ENCODE measurements at regions not wholly inside any gene's neighbourhood (a gene's known extent, or its start where the extent isn't known, plus 50 kb on each side); places are given as distances from the start of the nearest gene placed in this dataset.

DNA sequence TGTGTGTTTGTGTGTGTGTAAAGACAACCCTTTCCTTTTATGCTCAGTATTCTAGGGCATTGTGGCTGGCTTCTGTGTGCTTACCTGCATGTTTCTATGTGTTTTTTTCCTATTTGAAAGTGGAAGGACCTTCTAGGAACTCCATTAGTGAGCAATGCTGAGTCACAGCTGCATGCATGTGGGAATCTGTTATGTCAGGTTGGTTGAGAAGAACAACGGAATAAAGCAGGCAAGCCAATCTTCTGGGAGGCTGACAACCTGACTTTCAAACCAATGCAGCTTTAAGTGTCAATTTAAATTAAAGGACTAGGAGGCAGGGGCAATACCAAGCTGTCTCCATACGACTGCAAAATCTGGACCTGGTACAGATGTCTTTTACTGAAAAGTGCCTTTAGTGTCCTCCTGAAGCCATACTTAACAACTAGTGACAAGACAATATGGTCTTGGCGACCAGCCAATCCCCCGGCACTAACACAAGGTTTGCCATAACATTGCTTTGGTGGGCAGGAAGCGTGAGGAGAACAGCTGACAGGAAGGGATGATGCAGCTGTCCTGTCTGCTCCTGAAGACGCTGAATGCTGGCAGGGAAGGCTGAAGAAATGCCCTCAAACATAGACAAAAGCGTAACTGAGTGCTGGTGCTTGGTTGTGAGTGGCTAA lies 514.7 kb upstream of the CDH7 start:
- no peak overlapping the region for H3K4me3 Mint-ChIP-seq
- no peaks in the 10 kb centered on the region for H3K79me2 ChIP-seq (ENCODE audit: insufficient read depth, low read length)
- no peak overlapping the region for H2BK12ac ChIP-seq (ENCODE audit: insufficient read length, low read depth, low read length)
- no peak for DNase-seq
- peaks cover 0 to 3% of the 10 kb centered on the region in 2 experiments; a peak in 2 of 4 replicates for H3K4me1 Mint-ChIP-seq
- H2AFZ ChIP-seq (ENCODE audit: low read length): no peak overlapping the region
- H3K79me1 ChIP-seq (ENCODE audit: insufficient read depth, low read depth, low read length, poor library complexity, severe bottlenecking): no peaks in the 10 kb centered on the region
- no peak overlapping the region for H2BK120ac ChIP-seq (ENCODE audit: low read depth, low read length, poor library complexity, severe bottlenecking)
- peaks cover 0 to 3% of the 10 kb centered on the region in 2 experiments; a peak in 1 of 5 replicates for H3K9me3 Mint-ChIP-seq
- H3K4me2 ChIP-seq (ENCODE audit: insufficient read depth, insufficient read length, low read length): no peak overlapping the region
- no peak overlapping the region for H3K9ac ChIP-seq (ENCODE audit: extremely low read depth, insufficient read length, low read length)
- no peak overlapping the region for H3K56ac ChIP-seq (ENCODE audit: insufficient read length, low read depth, low read length)
- TF ChIP-seq, protein P1, sequence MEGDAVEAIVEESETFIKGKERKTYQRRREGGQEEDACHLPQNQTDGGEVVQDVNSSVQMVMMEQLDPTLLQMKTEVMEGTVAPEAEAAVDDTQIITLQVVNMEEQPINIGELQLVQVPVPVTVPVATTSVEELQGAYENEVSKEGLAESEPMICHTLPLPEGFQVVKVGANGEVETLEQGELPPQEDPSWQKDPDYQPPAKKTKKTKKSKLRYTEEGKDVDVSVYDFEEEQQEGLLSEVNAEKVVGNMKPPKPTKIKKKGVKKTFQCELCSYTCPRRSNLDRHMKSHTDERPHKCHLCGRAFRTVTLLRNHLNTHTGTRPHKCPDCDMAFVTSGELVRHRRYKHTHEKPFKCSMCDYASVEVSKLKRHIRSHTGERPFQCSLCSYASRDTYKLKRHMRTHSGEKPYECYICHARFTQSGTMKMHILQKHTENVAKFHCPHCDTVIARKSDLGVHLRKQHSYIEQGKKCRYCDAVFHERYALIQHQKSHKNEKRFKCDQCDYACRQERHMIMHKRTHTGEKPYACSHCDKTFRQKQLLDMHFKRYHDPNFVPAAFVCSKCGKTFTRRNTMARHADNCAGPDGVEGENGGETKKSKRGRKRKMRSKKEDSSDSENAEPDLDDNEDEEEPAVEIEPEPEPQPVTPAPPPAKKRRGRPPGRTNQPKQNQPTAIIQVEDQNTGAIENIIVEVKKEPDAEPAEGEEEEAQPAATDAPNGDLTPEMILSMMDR (conservative IDR thresholded peaks at IDR 0.05): no peak
- H3K27ac Mint-ChIP-seq: no peak overlapping the region; a peak in 1 of 7 replicates
- H3K9me3 ChIP-seq (ENCODE audit: control insufficient read depth, low read depth, low read length): no peaks in the 10 kb centered on the region
- no peak overlapping the region for H3K14ac ChIP-seq (ENCODE audit: insufficient read depth, low read length)
- H4K20me1 ChIP-seq (ENCODE audit: control insufficient read depth, insufficient read depth, insufficient read length): no peaks in the 10 kb centered on the region
- no peak overlapping the region for H3K18ac ChIP-seq (ENCODE audit: insufficient read length, low read depth, low read length)
- no peak overlapping the region for H3K4ac ChIP-seq (ENCODE audit: low read depth, low read length)
- H3T11ph ChIP-seq (ENCODE audit: low read length): no peak overlapping the region
- no peak overlapping the region for H4K91ac ChIP-seq (ENCODE audit: insufficient read length, low read depth, low read length)
- H2AK5ac ChIP-seq (ENCODE audit: insufficient read length, low read length): no peak overlapping the region
- H3K27me3 ChIP-seq (ENCODE audit: insufficient read depth, low read length): no peaks in the 10 kb centered on the region
- H3K27ac ChIP-seq (ENCODE audit: insufficient read length, low read depth, low read length): no peak overlapping the region
- no peak overlapping the region for H2BK5ac ChIP-seq (ENCODE audit: insufficient read length, low read length)
- H4K8ac ChIP-seq (replicated peaks; ENCODE audit: insufficient read length, low read depth, low read length): no peak overlapping the region
- no peak overlapping the region for H3K23ac ChIP-seq (ENCODE audit: insufficient read length, low read depth, low read length)
- H3K36me3 Mint-ChIP-seq (ENCODE audit: insufficient read depth in 1 of 3, low read depth in 3 of 3): no peaks in the 10 kb centered on the region; a peak in 1 of 7 replicates
- H3K23me2 ChIP-seq (ENCODE audit: insufficient read length, low read depth, low read length, poor library complexity, severe bottlenecking): no peaks in the 10 kb centered on the region
- no peak overlapping the region for H2BK15ac ChIP-seq (ENCODE audit: low read depth, low read length)
- H3K4me1 ChIP-seq (ENCODE audit: insufficient read depth, low read length): 0 out of 2 replicates have a peak, but pooled peaks cover 2% of the 10 kb centered on the region
- WGBS (ENCODE audit: extremely low coverage, insufficient read length, low lambda C conversion rate): no CpG with 5 or more reads among the region's 7 CpGs
- no peak overlapping the region for H4K5ac ChIP-seq (ENCODE audit: insufficient read length, low read depth, low read length)
- H3K27me3 Mint-ChIP-seq (ENCODE audit: low read depth): no peaks in the 10 kb centered on the region
- H2BK20ac ChIP-seq (ENCODE audit: low read depth, low read length, poor library complexity, severe bottlenecking): no peak overlapping the region
